ENCODE measurements at regions not wholly inside any gene's neighbourhood (a gene's known extent, or its start where the extent isn't known, plus 50 kb on each side); places are given as distances from the start of the nearest gene placed in this dataset.

DNA sequence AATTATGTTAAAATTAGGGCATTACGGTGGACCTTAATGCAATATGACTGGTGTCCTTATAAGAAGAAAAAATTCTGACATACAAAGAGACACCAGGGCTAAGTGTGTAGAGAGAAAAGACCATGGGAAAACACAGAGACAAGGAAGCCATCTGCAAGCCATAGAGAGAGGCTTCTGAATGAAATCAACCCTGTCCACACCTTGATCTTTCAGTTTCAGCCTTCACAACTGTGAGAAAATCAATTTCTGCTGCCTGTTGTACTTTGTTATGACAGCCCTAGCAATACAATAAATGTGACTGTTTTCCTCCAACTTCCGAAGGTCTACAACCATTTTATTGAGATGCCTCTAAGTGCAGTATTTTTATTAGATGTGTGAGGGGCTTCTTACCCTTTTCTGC lies 1407.2 kb downstream of the MRPL39 start:
- DNase-seq (ENCODE audit: low spot score) (no peak), ATAC-seq (ENCODE audit: low read depth) (no peak)
- Histone ChIP-seq H3K9me3 (ENCODE audit: severe bottlenecking) (no peaks in the 10 kb centered on the region), H3K4me3 (ENCODE audit: severe bottlenecking) (no peak overlapping the region), H3K4me1 (ENCODE audit: insufficient read depth, poor library complexity, severe bottlenecking) (no peaks in the 10 kb centered on the region), H3K27ac (ENCODE audit: poor library complexity, severe bottlenecking) (no peak overlapping the region), H3K36me3 (ENCODE audit: low read depth) (no peaks in the 10 kb centered on the region), H3K27me3 (ENCODE audit: insufficient read depth, poor library complexity, severe bottlenecking) (no peaks in the 10 kb centered on the region)
- TF ChIP-seq, protein P1, sequence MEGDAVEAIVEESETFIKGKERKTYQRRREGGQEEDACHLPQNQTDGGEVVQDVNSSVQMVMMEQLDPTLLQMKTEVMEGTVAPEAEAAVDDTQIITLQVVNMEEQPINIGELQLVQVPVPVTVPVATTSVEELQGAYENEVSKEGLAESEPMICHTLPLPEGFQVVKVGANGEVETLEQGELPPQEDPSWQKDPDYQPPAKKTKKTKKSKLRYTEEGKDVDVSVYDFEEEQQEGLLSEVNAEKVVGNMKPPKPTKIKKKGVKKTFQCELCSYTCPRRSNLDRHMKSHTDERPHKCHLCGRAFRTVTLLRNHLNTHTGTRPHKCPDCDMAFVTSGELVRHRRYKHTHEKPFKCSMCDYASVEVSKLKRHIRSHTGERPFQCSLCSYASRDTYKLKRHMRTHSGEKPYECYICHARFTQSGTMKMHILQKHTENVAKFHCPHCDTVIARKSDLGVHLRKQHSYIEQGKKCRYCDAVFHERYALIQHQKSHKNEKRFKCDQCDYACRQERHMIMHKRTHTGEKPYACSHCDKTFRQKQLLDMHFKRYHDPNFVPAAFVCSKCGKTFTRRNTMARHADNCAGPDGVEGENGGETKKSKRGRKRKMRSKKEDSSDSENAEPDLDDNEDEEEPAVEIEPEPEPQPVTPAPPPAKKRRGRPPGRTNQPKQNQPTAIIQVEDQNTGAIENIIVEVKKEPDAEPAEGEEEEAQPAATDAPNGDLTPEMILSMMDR (IDR thresholded peaks at IDR 0.05; ENCODE audit: poor library complexity, severe bottlenecking), result no peak

DNA sequence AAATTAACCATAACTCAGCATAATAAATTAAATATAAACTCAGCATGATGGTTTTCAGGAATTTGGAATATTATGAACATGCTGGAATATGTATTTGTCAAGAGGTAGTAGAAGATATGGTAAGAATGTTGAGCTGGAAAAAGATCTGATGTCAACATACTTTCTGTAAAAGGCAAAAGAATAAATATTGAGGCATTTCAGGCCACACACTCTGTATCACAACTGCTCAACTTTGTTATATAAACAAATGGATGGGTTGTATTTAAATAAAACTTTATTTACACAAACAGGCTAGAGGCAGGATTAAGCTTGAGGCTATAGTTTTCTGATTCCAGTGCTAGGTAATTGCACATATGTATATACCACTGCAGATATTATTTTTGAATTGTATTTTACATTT lies 1409.4 kb downstream of the MRPL39 start:
- H3K4me3 ChIP-seq (ENCODE audit: severe bottlenecking), result no peak overlapping the region
- H3K36me3 ChIP-seq (ENCODE audit: low read depth), result no peaks in the 10 kb centered on the region
- peaks cover 5% of the 10 kb centered on the region for H3K27me3 ChIP-seq (ENCODE audit: insufficient read depth, poor library complexity, severe bottlenecking)
- H3K9me3 ChIP-seq (ENCODE audit: severe bottlenecking), result no peaks in the 10 kb centered on the region
- H3K27ac ChIP-seq (ENCODE audit: poor library complexity, severe bottlenecking), result no peak overlapping the region
- TF ChIP-seq, protein P1 (IDR thresholded peaks at IDR 0.05; ENCODE audit: poor library complexity, severe bottlenecking), result no peak
- ATAC-seq (ENCODE audit: low read depth) (no peak), DNase-seq (ENCODE audit: low spot score) (no peak)
- H3K4me1 ChIP-seq (ENCODE audit: insufficient read depth, poor library complexity, severe bottlenecking), result no peaks in the 10 kb centered on the region

DNA sequence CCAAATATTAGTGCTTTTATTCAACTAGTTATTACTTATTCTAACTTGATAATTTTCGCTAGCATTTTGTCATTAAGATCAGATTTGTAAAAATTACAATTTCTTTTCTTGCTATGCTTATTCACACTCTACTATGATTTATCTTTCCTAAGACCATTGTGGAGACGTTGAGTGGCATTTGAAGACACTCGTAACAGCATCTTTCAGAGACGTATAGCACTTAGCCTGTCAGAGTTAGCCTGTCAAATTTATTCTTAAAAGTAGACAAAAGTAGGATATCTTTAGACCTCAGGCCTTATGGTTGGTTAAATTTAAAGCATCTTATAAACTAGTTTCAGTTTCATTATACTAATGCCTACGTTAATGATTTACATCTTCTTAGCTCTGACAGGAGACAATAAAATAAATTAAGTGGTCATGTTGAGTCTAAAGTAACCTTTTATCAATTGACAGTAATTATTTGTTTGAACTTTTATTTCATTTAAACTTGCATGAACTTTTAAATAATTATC lies 1410.1 kb downstream of the MRPL39 start:
- Histone ChIP-seq H3K9me3 (ENCODE audit: severe bottlenecking) (no peaks in the 10 kb centered on the region), H3K4me1 (ENCODE audit: insufficient read depth, poor library complexity, severe bottlenecking) (no peaks in the 10 kb centered on the region), H3K36me3 (ENCODE audit: low read depth) (no peaks in the 10 kb centered on the region), H3K27ac (ENCODE audit: poor library complexity, severe bottlenecking) (no peak overlapping the region), H3K4me3 (ENCODE audit: severe bottlenecking) (no peak overlapping the region), H3K27me3 (ENCODE audit: insufficient read depth, poor library complexity, severe bottlenecking) (peaks cover 5% of the 10 kb centered on the region)
- ATAC-seq (ENCODE audit: low read depth) (no peak), DNase-seq (ENCODE audit: low spot score) (no peak)
- TF ChIP-seq, protein P1 (IDR thresholded peaks at IDR 0.05; ENCODE audit: poor library complexity, severe bottlenecking), result no peak

DNA sequence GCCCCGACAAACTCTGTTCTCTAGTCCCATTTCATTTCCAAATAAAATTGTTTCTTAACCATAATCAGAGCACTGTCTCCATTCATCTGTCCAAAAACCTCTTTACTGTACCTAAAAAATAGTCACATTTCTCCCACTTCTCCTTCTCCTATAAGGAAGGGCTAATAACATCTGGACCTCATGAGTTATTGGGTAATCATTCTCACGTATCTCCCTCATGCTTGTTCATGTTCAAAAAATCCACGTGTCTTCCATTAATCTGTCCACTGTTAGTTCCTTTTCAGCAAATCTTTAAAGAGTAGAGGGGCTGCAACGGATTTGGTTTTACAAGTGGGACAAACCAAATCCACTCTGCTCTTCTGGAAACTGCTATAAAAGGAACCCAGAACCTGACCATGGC lies 1418.8 kb downstream of the MRPL39 start:
- ATAC-seq (ENCODE audit: low read depth), result no peak
- Histone ChIP-seq H3K4me3 (ENCODE audit: severe bottlenecking) (no peak overlapping the region), H3K27me3 (ENCODE audit: insufficient read depth, poor library complexity, severe bottlenecking) (peaks cover 30% of the 10 kb centered on the region), H3K4me1 (ENCODE audit: insufficient read depth, poor library complexity, severe bottlenecking) (no peaks in the 10 kb centered on the region), H3K36me3 (ENCODE audit: low read depth) (no peaks in the 10 kb centered on the region), H3K27ac (ENCODE audit: poor library complexity, severe bottlenecking) (no peak overlapping the region), H3K9me3 (ENCODE audit: severe bottlenecking) (no peaks in the 10 kb centered on the region)
- DNase-seq (ENCODE audit: low spot score), result no peak
- TF ChIP-seq, protein P1 (IDR thresholded peaks at IDR 0.05; ENCODE audit: poor library complexity, severe bottlenecking), result no peak

DNA sequence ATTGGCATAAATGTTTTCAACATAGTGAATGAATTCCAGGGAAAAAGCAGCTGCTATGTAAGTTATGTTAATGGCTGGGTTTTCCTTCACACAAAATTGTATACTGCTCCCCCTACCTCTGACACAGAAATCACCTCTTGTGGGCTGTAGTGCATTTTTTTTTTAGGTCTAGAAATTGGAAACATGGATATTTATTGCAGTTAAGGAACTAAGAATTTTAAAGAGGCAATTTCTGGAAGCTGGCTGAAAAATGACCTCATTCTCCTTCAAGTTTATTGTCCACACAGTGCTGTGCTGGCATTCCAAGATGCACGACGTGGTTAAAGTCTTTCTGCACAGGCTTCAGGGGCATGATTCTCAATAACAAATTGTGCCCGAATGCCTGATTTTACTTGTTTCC lies 1424.2 kb downstream of the MRPL39 start:
- no peaks in the 10 kb centered on the region for H3K9me3 ChIP-seq (ENCODE audit: severe bottlenecking)
- no peak overlapping the region for H3K4me3 ChIP-seq (ENCODE audit: severe bottlenecking)
- no peaks in the 10 kb centered on the region for H3K4me1 ChIP-seq (ENCODE audit: insufficient read depth, poor library complexity, severe bottlenecking)
- no peak overlapping the region for H3K27ac ChIP-seq (ENCODE audit: poor library complexity, severe bottlenecking)
- no peak for ATAC-seq (ENCODE audit: low read depth)
- DNase-seq (ENCODE audit: low spot score), result no peak
- H3K27me3 ChIP-seq (ENCODE audit: insufficient read depth, poor library complexity, severe bottlenecking), result peaks cover 12% of the 10 kb centered on the region
- TF ChIP-seq, protein P1 (IDR thresholded peaks at IDR 0.05; ENCODE audit: poor library complexity, severe bottlenecking), result no peak
- H3K36me3 ChIP-seq (ENCODE audit: low read depth), result no peaks in the 10 kb centered on the region

All from RWPE2 (cell line).